Stimulated activated naive CD8-positive, alpha-beta T cell treated with anti-CD3 and anti-CD28 coated beads, Interleukin-15, amount 100 ng/mL, for 72 hours (primary cell): ENCODE measurements at regions not wholly inside any gene's neighbourhood (a gene's known extent, or its start where the extent isn't known, plus 50 kb on each side); places are given as distances from the start of the nearest gene placed in this dataset.

Experiments used
- ATAC-seq: fragments of 150-1000 bp; cut with Tn5 transposase; 2 replicates; pipeline ENCODE4 v1.10.0; 2021; ENCODE audit warnings: mild to moderate bottlenecking, moderate library complexity
- DNase-seq, 2 donors: peaks; one replicate each; pipeline ENCODE4 v3.0.0; 2021 to 2022
- H3K27ac Mint-ChIP-seq, 2 donors: one replicate each; pipeline ENCODE4 v1.8.0; 2022; ENCODE audit warnings: mild to moderate bottlenecking in 2 of 2, mixed read lengths in 2 of 2, moderate library complexity in 2 of 2
- H3K27me3 Mint-ChIP-seq: one replicate; pipeline ENCODE4 v1.8.0; 2022; ENCODE audit warnings: mixed read lengths
- H3K4me1 Mint-ChIP-seq: one replicate; pipeline ENCODE4 v1.8.0; 2022; ENCODE audit warnings: mild to moderate bottlenecking, mixed read lengths
- H3K4me3 Mint-ChIP-seq, 2 donors: one replicate each; pipeline ENCODE4 v1.8.0; 2022; ENCODE audit warnings: mild to moderate bottlenecking in 2 of 2, mixed read lengths in 2 of 2, moderate library complexity in 1 of 2
- H3K9me3 Mint-ChIP-seq, 2 donors: one replicate each; pipeline ENCODE4 v1.8.0; 2022; ENCODE audit warnings: mixed read lengths in 2 of 2

- Mint-ChIP-seq H3K9me3 (no peaks in the 10 kb centered on the region), H3K27me3 (peaks cover 20% of the 10 kb centered on the region), H3K4me1 (peaks cover 45% of the 10 kb centered on the region), H3K27ac (no peak overlapping the region), H3K4me3 (no peak overlapping the region)
- ATAC-seq (no peak), DNase-seq (no peak)
Observed at GRCh38 chr3:5057272-5057671, 64.8 kb upstream of the ARL8B start.

GRCh38 chr3:5057857-5058324 is 64.2 kb upstream of the ARL8B start:
- H3K4me3 Mint-ChIP-seq: no peak overlapping the region
- peak; percentile 70 to 83 for DNase-seq
- ATAC-seq: peak; percentile 95
- H3K27ac Mint-ChIP-seq: no peak overlapping the region
- H3K4me1 Mint-ChIP-seq: peaks cover 39% of the 10 kb centered on the region
- no peaks in the 10 kb centered on the region for H3K9me3 Mint-ChIP-seq
- H3K27me3 Mint-ChIP-seq: peaks cover 20% of the 10 kb centered on the region

GRCh38 chr3:5058471-5058951 is 63.6 kb upstream of the ARL8B start:
- Mint-ChIP-seq H3K4me1 (peaks cover 33% of the 10 kb centered on the region), H3K9me3 (no peaks in the 10 kb centered on the region), H3K27me3 (peaks cover 20% of the 10 kb centered on the region), H3K27ac (no peak overlapping the region), H3K4me3 (no peak overlapping the region)
- no peak for ATAC-seq
- no peak for DNase-seq

- Mint-ChIP-seq H3K4me1 (peaks cover 24% of the 10 kb centered on the region), H3K27me3 (peaks cover 20% of the 10 kb centered on the region)
Observed at GRCh38 chr3:5059782-5060181, 62.3 kb upstream of the ARL8B start.

GRCh38 chr3:5061218-5061569 is 60.9 kb upstream of the ARL8B start:
- Mint-ChIP-seq H3K4me3 (no peak overlapping the region), H3K4me1 (peaks cover 12% of the 10 kb centered on the region), H3K9me3 (no peaks in the 10 kb centered on the region), H3K27me3 (peaks cover 20% of the 10 kb centered on the region), H3K27ac (no peak overlapping the region)
- DNase-seq (no peak), ATAC-seq (no peak)

More at GRCh38 chr3:5059782-5060181, 62.3 kb upstream of the ARL8B start:
- H3K9me3 Mint-ChIP-seq: no peaks in the 10 kb centered on the region
- H3K4me3 Mint-ChIP-seq: no peak overlapping the region
- DNase-seq (no peak), ATAC-seq (no peak)
- H3K27ac Mint-ChIP-seq: no peak overlapping the region

- no peaks in the 10 kb centered on the region for H3K4me1 Mint-ChIP-seq
- no peak overlapping the region for H3K4me3 Mint-ChIP-seq
- no peaks in the 10 kb centered on the region for H3K9me3 Mint-ChIP-seq
- no peak overlapping the region for H3K27ac Mint-ChIP-seq
- ATAC-seq (no peak), DNase-seq (no peak)
- H3K27me3 Mint-ChIP-seq: peaks cover 18% of the 10 kb centered on the region
Observed at GRCh38 chr3:5063724-5064123, 58.4 kb upstream of the ARL8B start.

GRCh38 chr3:5068531-5069050 is 53.5 kb upstream of the ARL8B start:
- DNase-seq (no peak), ATAC-seq (no peak)
- Mint-ChIP-seq H3K4me3 (no peak overlapping the region), H3K27ac (no peak overlapping the region), H3K9me3 (no peaks in the 10 kb centered on the region), H3K4me1 (no peaks in the 10 kb centered on the region), H3K27me3 (peaks cover 21% of the 10 kb centered on the region)

GRCh38 chr3:5069627-5070026 is 52.5 kb upstream of the ARL8B start:
- Mint-ChIP-seq H3K27me3 (peaks cover 21% of the 10 kb centered on the region), H3K4me1 (no peaks in the 10 kb centered on the region), H3K9me3 (no peaks in the 10 kb centered on the region), H3K27ac (no peak overlapping the region), H3K4me3 (no peak overlapping the region)
- ATAC-seq (no peak), DNase-seq (no peak)

- no peaks in the 10 kb centered on the region for H3K4me1 Mint-ChIP-seq
- H3K27ac Mint-ChIP-seq: no peak overlapping the region
- H3K27me3 Mint-ChIP-seq: peaks cover 21% of the 10 kb centered on the region
- H3K4me3 Mint-ChIP-seq: no peak overlapping the region
- ATAC-seq (peak; percentile 45), DNase-seq (no peak)
- H3K9me3 Mint-ChIP-seq: no peaks in the 10 kb centered on the region
Observed at GRCh38 chr3:5071061-5071460, 51.0 kb upstream of the ARL8B start.

- H3K4me3 Mint-ChIP-seq: no peak overlapping the region
Observed at GRCh38 chr3:5072100-5072816, 49.8 kb upstream of the ARL8B start.

More at GRCh38 chr3:5072100-5072816, 49.8 kb upstream of the ARL8B start:
- peaks cover 21% of the 10 kb centered on the region for H3K27me3 Mint-ChIP-seq
- ATAC-seq (no peak), DNase-seq (no peak)
- H3K27ac Mint-ChIP-seq: no peak overlapping the region
- no peaks in the 10 kb centered on the region for H3K4me1 Mint-ChIP-seq
- H3K9me3 Mint-ChIP-seq: no peaks in the 10 kb centered on the region
